Inflammatory macrophage treated with lipopolysaccharide for 1 hour (primary cell): ENCODE measurements at regions not wholly inside any gene's neighbourhood (a gene's known extent, or its start where the extent isn't known, plus 50 kb on each side); places are given as distances from the start of the nearest gene placed in this dataset.
"Not testable (repeated sequence)": the region's sequence is repeated elsewhere in the genome, so short reads cannot be mapped to it uniquely, and the experiment has no call there.

Experiments used
- DNase-seq, 2 donors: peaks; one replicate each; pipeline ENCODE4 v3.0.0-alpha.2; 2020 to 2022

DNA sequence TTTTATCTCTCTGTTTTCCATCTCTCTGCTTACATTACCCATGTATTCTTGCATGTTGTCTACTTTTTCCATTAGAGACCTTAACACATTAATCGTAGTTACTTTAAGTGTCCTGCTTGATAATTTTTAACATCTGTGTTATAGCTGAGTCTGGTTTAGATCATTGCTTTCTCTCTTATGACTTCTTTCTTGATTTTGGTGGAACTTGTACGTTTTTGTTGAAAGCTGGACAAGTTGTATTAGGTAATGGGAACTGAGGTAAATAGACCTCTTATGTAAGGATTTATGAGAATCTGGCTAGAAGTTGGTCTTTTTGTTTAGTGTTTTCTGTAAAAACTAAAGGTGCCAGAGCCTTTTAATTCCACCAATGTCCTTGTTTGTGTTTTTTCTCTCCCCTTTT, 100.8 kb upstream of the LYZL2 start:
- DNase-seq: no peak

- no peak for DNase-seq
These were observed 99.2 kb upstream of the LYZL2 start for GRCh38 chr10:30728766-30729165.

- no peak for DNase-seq
These were observed 98.6 kb upstream of the LYZL2 start for GRCh38 chr10:30728127-30728526.

DNA sequence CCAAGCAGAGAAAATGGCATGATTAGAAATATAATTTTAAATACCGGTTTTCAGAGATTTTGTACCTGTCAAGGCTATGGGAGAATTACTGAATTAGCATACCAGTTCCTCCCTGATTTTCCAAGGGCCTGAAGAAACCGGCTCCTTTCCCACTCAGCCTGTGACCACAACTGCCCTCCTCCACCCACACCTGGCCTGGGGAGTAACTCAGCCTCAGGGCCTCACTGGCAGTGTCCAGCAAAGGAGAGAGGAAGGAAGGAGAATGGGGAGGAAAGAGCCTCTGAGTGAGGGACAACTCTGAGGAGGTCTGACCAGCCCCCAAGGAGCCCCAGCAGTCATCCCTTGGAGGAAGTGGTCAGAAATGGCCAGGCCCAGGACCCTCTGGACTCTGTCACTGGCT, 98.0 kb upstream of the LYZL2 start:
- no peak for DNase-seq

- DNase-seq: peak; percentile 43 to 88
These were observed 97.3 kb upstream of the LYZL2 start for GRCh38 chr10:30726783-30727414.

- no peak for DNase-seq
These were observed 96.1 kb upstream of the LYZL2 start for GRCh38 chr10:30725661-30726060.

- no peak for DNase-seq
These were observed 94.7 kb upstream of the LYZL2 start for GRCh38 chr10:30724296-30724695.

GRCh38 chr10:30722956-30723620, 93.5 kb upstream of the LYZL2 start:
- DNase-seq: no peak

DNA sequence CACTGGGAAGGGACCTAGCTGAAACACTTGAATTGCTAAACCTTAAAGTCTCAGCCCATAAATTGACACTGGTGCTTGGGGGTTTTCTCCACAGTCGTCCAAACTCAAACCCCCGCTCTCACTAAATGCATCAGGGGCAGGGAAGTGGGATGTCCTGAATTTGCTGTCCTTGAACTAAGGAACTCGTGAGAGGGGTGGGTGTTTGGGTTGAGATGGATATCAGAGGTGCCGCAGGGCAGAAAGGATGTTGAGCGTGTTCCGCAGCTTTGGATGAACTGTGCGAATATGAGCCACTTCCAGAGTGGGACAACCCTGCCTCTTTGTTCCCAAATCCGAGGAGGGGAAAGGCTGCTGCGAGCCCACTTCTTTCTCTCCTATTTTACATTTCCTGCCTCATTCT, 90.3 kb upstream of the LYZL2 start:
- no peak for DNase-seq

DNA sequence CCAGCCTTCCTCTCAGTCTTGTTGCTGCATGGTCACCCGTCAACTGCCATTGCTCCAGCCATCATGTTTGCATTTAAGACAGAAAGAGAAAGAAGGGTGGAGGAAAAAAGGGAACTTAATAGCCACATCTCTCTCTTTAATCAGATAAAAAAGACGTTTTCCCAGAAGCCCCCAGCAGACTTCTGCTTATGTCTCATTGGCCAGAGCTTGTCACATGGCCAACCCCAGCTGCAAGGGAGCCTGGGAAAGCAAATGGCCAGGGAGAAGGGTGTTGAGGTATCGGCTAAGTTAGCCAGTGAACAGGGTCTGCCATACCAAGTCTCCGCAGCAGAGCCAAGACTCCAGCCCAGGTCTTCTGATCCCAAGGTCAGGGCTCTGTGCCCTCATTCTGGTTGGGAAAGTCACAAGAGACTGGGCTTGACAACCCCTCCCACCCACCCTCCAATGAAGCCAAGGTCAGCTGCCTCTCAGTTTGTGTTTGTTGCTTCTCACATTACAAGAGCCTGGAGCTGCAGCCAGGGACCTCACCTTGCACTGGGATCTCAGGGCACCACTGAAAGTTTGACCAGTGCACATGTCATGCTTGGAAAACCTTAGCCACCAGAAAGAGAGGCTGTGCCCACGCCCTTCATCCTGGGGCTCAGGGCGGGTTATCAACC, 80.3 kb upstream of the LYZL2 start:
- no peak for DNase-seq

GRCh38 chr10:30709229-30709628, 79.7 kb upstream of the LYZL2 start:
- DNase-seq: no peak

- no peak for DNase-seq
These were observed 78.7 kb upstream of the LYZL2 start for GRCh38 chr10:30708234-30708633.

- not testable (repeated sequence) for DNase-seq
These were observed 76.6 kb upstream of the LYZL2 start for GRCh38 chr10:30706189-30706588.

GRCh38 chr10:30705625-30706149, 76.1 kb upstream of the LYZL2 start:
- no peak for DNase-seq

DNA sequence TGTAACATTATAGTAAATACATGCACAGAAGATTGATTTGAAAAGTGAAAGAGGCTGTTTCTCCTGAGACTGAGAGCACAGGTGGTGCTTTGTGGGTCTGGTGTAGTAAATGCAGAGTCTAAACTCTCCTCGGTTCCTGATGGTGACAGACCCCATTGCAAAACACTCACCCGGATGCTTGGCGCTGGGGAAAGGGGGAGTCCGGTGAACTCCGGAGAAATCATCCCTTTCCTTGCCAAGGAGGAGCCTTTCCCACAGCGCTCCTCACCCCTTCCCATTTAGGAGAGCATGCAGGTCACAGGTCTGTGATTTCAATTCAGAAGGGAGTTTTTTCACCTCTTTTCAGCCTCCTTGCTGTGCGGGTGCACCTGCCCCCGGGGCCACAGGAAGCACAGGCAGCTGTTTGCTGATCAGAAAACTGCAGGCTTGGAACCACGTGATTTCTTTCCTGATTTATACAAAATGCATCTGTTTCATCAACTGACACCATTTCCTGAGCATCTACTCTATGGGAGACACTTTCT, 75.6 kb upstream of the LYZL2 start:
- DNase-seq: no peak

GRCh38 chr10:30704601-30705100, 75.1 kb upstream of the LYZL2 start:
- DNase-seq: not testable (repeated sequence)

DNA sequence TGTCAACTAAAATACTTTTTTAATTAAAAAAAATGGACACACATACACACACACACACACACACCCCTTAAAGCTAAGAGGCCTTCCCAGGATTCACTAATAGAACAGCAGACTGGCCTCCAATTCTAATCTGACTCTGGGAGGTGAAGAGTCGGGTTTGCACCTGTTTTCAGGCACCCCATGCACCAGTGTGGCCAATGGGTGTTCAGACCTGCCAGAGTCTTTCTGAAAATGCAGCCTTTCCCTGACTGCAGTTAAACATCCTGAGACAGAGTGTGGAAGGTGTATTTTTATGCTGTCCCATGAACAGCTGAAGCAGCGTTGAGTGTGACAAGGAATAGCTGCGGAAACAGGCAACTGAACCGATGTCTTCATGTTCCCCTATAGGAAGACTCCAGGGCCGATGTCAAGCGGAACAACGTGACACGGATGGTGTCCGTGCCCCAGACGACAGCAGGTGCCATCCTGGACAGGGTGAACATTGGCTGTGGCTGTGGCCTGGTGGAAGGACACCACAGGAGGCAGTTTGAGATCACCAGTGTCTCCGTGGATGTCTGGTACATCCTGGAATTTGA, 74.6 kb upstream of the LYZL2 start:
- DNase-seq: no peak

DNA sequence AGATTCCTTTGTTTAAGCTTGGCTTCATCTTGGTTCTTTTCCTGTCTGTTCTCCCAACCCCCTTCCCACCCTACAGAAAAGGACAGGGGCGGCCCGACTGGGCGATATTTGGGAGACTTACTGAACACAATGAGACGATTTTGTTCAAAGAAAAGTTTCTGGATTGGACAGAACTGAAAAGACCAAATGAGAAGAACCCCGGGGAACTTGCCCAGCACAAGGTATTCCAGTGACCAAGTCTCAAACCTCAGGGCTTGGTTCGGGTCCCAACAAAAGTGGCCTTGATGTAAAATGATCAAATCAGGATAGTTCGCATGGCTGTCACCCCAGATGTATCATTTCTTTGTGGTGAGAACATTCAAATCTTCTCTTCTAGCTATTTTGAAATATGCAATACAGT, 73.9 kb upstream of the LYZL2 start:
- not testable (repeated sequence) for DNase-seq

GRCh38 chr10:30702860-30703259, 73.3 kb upstream of the LYZL2 start:
- no peak for DNase-seq

DNA sequence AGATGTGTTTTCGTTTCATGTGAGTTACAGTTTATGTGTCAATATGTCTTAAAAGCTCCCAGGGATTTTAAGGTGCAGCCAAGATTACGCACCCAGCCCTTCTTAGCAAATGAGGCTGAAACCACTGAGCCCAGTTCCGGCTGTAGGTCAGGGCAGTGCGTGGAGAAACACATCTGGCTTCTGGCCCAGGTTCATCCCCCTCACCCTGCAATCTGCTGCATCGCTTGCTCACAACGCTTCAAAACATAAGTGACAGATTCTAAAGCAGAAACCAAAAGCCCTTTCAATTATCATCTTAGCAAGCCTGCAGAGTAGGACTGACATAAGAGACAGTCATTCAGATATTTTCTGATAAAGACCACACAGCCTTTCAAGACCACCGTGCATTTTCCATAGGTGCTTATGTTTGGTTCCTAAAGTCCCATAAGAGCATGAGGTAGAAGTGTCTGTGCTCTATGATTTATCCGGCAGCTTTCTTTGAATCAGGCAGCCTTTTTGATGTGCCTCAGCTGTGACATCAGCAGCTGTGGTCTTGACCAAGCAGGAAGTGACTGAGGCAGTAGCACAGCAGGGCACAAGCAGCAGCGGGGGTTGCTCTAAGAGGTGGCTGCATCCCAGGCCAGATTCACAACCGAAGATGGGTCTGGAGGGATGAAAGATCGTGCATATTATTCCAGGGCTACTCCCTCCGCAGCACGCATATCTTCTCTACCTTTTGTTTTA, 72.1 kb upstream of the LYZL2 start:
- no peak for DNase-seq

DNA sequence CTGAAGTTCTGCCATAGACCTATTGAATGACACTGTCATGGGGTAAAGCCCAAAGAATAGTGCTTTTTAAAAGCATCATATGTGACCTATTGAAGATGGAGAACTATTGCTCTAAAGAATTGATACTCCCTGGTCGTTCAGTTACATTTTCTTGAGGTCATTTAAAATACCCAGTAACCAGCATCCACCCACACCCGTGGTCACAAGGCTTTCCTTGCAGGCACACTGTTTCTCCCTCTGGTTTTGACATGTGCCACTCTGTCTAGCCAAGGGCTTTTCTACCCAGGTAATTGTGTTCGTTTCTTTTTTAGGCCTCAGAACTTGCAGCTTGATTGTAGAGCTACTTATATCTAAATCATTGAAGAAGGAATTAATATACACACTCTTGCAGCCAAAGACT, 68.3 kb upstream of the LYZL2 start:
- no peak for DNase-seq

DNA sequence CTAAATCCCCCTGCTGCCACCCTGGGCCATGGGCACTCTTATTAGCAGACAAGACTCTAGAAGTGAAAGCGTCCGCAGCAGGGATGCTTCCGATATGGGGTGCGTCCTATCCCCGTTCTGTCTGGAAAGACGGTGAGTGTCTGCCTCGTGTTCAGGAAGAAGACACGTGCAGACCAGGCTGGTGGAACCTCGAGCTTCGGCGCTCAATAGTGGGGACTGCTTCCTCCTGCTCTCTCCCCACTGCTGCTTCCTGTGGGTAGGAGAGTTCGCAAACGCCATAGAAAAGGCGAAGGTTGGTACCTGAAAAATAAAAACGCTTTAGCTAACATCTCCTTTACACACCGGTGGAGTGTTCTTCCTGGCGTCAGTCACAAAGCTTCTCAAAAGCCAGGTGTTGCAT, 67.7 kb upstream of the LYZL2 start:
- DNase-seq: not testable (repeated sequence)
